AG08395 (cell line): ENCODE measurements at regions not wholly inside any gene's neighbourhood (a gene's known extent, or its start where the extent isn't known, plus 50 kb on each side); places are given as distances from the start of the nearest gene placed in this dataset.

ENCODE experiments used
- DNase-seq: peaks from one replicate; pipeline ENCODE4 v3.0.0; 2012; ENCODE audit warnings: mixed read lengths, low spot score

DNA sequence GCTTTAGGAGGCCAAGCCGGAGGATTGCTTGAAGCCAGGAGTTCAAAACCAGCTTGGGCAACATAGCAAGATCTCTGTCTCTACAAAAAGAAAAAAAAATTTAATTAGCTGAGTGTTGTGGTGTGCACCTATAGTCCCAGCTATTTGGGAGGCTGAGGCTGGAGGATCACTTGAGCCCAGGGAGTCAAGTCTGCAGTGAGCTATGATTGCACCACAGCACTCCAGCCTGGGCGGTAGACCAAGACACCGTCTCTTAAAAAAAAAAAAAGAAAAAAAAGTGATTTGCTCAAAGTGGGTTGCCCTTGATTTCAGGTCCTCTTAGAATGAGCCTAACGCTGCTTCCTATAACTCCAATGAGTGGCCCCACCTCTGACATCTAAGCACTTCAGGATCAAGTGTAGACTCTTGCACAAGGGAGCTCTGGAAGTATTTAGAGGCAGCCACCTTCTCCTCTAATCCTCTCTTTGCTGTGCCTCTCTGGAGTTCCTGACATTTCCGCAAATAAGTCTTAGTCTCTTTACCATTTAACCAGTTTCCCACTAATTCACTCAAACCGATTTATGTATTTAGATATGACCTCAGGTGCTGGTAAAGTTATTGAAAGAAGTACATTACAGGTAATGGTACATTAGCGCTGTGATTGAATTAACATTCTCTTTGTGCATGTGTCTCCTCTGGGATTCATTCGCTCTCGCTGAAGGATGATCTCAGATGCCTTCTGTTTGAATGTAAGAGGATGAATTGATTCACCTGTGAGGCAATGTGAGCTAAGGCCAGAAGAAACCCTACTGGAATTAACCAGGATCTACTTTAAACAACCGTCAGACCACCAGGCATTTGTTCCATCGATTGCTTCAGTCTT, 60.8 kb upstream of the CELF2 start:
- no peak for DNase-seq

DNA sequence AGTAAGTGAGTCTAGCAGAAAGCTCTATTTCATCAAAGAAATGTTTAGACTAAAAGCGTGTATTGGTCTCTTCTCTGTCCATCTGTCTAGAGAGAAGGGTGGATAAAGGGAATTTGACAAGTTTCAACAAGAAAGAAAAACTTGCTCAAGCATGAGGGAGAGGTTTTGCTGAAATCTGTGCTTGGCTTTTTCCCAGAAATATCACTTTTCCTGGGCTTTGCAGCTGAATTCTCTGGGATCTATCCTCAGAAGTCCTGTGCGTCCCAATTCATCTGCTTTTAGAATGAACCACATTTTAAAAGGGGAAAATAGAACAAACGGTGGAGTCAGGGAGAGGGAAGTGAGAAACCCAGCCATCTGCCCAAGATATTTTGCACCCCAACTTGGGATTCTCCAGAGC, 59.6 kb upstream of the CELF2 start:
- DNase-seq = no peak

- no peak for DNase-seq
Measured at GRCh38 chr10:10959666-10960065, 58.0 kb upstream of the CELF2 start.

DNA sequence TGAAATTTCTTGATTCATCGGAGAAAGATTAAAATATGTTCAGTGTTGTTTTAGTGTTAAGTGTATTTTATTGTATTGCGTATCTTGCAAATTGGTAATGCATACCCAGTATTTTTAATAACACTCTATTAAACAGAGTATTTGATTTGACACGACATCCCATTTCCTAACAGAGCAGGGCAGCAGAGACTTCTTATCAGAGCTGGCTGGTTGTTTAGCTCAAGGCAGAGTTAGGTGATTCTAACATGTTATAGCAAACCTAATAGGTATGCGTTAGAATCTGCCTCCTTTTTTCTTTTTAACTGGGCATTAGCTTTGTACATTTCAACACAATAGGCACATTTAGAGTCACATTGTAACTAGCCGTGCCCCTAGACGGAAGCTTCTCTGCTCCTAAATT, 57.1 kb upstream of the CELF2 start:
- DNase-seq = no peak

- DNase-seq = no peak
Measured at GRCh38 chr10:10961072-10961471, 56.6 kb upstream of the CELF2 start.

DNA sequence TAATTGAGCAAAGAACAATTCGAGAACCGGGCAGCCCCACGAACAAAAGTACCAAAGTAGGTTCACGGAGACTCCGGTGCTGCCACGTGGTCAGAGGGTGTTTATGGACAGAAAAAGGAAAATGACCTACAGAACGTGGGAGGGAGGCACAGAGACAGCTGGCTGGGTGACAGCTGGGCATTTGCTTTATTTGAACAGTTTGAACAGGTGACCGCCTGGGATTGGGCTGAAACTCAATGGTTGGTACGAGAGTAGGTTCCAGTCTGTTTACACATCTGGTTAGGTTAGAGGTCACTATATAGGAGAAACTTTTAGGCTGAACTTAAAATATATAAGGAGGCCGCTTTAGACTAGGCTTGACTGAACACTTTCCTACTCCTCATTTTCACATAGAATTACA, 50.6 kb upstream of the CELF2 start:
- DNase-seq = no peak

DNA sequence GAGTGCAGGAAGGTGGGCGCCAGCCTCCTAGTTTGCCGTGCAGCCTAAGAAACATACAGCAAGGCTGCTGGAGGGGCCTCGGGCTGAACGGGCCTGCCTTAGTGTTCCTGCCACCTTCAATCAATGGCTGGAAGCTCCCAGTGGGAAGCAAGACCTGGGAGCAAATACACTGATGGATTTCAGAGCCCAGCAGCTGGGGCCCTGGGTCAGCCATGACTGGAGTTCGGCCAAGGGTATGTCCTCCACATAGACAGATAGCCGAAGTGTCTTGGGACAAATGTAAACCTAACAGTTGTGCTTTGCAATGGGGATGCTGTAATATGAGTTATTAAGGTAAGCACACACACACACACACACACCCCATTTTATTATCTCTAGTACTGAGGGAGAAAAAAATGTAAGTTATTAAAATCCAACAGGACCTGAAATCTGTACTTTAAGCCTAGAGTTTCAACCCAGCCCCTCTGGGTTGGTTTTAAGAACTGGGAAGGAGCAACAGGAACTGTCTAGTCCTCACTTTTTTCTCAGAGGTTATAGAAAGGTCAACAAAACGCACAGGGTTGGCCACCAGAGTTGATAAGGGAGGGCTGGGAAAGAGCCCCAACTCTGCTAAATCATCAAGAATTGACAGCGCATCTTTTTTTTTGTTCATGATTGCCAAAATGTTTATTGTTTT, 50.0 kb upstream of the CELF2 start:
- no peak for DNase-seq
